HL-60 (cell line): ENCODE measurements at regions not wholly inside any gene's neighbourhood (a gene's known extent, or its start where the extent isn't known, plus 50 kb on each side); places are given as distances from the start of the nearest gene placed in this dataset.
A peak's percentile ranks its signal among the peaks of the same experiment; 100 is the strongest.

Source experiments
- DNase-seq, 2 experiments: peaks; one replicate each; pipeline ENCODE4 v3.0.0-alpha.2; 2010 to 2020; ENCODE audit warnings: low read depth in 1 of 2, low spot score in 1 of 2
- H3K27ac ChIP-seq: fragments of 250-450 bp; sonication (Bioruptor Pico); replicated peaks from 2 replicates; pipeline ENCODE4 v1.5.1; 2020; ENCODE audit warnings: mild to moderate bottlenecking, moderate library complexity
- H3K27me3 ChIP-seq: fragments of 250-450 bp; sonication (Bioruptor Pico); 2 replicates; pipeline ENCODE4 v1.5.1; 2021; ENCODE audit warnings: mild to moderate bottlenecking, moderate library complexity; ENCODE audit not compliant: insufficient read depth, poor library complexity, severe bottlenecking
- H3K4me3 ChIP-seq: replicated peaks from 2 replicates; pipeline ENCODE4 v1.5.1; 2011; ENCODE audit warnings: mild to moderate bottlenecking, control low read depth, low read length; ENCODE audit not compliant: insufficient read depth
- CTCF ChIP-seq: IDR thresholded peaks from one replicate; pipeline ENCODE4 v1.5.1; 2011; ENCODE audit warnings: low read length, control low read depth, inconsistent platforms; ENCODE audit not compliant: insufficient read depth
- GABPA ChIP-seq: IDR thresholded peaks from 2 replicates; pipeline ENCODE4 v1.6.1; 2012; ENCODE audit warnings: low read depth
- POLR2AphosphoS5 ChIP-seq: IDR thresholded peaks from 2 replicates; pipeline ENCODE4 v1.6.1; 2012; ENCODE audit warnings: low read depth
- REST ChIP-seq: IDR thresholded peaks from 2 replicates; pipeline ENCODE4 v1.6.1; 2012; ENCODE audit warnings: low read depth; ENCODE audit not compliant: insufficient replicate concordance
- SPI1 ChIP-seq: IDR thresholded peaks from 2 replicates; pipeline ENCODE4 v1.6.1; 2012; ENCODE audit warnings: low read depth, mild to moderate bottlenecking, borderline replicate concordance

- Histone ChIP-seq H3K4me3 (no peak overlapping the region), H3K27ac (no peak overlapping the region), H3K27me3 (no peaks in the 10 kb centered on the region)
- TF ChIP-seq SPI1, result no peak
- no peak for TF ChIP-seq GABPA
- no peak for DNase-seq
Observed at GRCh38 chr5:3027185-3027865, 275.8 kb upstream of the IRX2 start.

GRCh38 chr5:3026651-3027050, 275.2 kb upstream of the IRX2 start:
- no peak overlapping the region for H3K4me3 ChIP-seq
- H3K27ac ChIP-seq, result no peak overlapping the region
- H3K27me3 ChIP-seq, result no peaks in the 10 kb centered on the region
- no peak for DNase-seq
- no peak for TF ChIP-seq CTCF
- no peak for TF ChIP-seq SPI1
- no peak for TF ChIP-seq POLR2AphosphoS5
- no peak for TF ChIP-seq GABPA
- no peak for TF ChIP-seq REST

- no peak overlapping the region for H3K27ac ChIP-seq
- no peaks in the 10 kb centered on the region for H3K27me3 ChIP-seq
- no peak overlapping the region for H3K4me3 ChIP-seq
- DNase-seq, result no peak
- TF ChIP-seq REST, result no peak
- no peak for TF ChIP-seq POLR2AphosphoS5
- no peak for TF ChIP-seq CTCF
Observed at GRCh38 chr5:3026099-3026498, 274.6 kb upstream of the IRX2 start.

- no peaks in the 10 kb centered on the region for H3K27me3 ChIP-seq
- H3K27ac ChIP-seq, result no peak overlapping the region
- no peak overlapping the region for H3K4me3 ChIP-seq
- peak; percentile 32; the same call in 1 of the 2 replicates for TF ChIP-seq SPI1
- no peak for TF ChIP-seq POLR2AphosphoS5
- peak; percentile 72 for TF ChIP-seq GABPA
- DNase-seq, result peak in 1 of 2 experiments; percentile 51
Observed at GRCh38 chr5:3025392-3025791, 273.9 kb upstream of the IRX2 start.

- H3K4me3 ChIP-seq, result no peak overlapping the region
- DNase-seq, result no peak
- no peaks in the 10 kb centered on the region for H3K27me3 ChIP-seq
- no peak overlapping the region for H3K27ac ChIP-seq
- TF ChIP-seq POLR2AphosphoS5, result no peak
Observed at GRCh38 chr5:3024976-3025375, 273.5 kb upstream of the IRX2 start.
